Cardiac fibroblast (primary cell): ENCODE measurements at regions not wholly inside any gene's neighbourhood (a gene's known extent, or its start where the extent isn't known, plus 50 kb on each side); places are given as distances from the start of the nearest gene placed in this dataset.

Source experiments
- DNase-seq, 2 donors: peaks; one replicate each; pipeline versions ENCODE4 v3.0.0 to v3.0.0-alpha.2; 2010; ENCODE audit warnings: low read depth in 2 of 2
- H3K4me3 ChIP-seq, 2 donors: replicated peaks in 1 of 2; 1 replicate in 1 of 2; 2 replicates in 1 of 2; pipeline ENCODE4 v1.5.1; 2011; ENCODE audit warnings: low read depth in 2 of 2, low read length in 2 of 2, mild to moderate bottlenecking in 2 of 2, moderate library complexity in 1 of 2
- TF ChIP-seq, protein P1 (sequence below): IDR thresholded peaks from one replicate; pipeline ENCODE4 v1.5.1; 2011; ENCODE audit warnings: low read depth, mild to moderate bottlenecking, low read length, inconsistent platforms

DNA sequence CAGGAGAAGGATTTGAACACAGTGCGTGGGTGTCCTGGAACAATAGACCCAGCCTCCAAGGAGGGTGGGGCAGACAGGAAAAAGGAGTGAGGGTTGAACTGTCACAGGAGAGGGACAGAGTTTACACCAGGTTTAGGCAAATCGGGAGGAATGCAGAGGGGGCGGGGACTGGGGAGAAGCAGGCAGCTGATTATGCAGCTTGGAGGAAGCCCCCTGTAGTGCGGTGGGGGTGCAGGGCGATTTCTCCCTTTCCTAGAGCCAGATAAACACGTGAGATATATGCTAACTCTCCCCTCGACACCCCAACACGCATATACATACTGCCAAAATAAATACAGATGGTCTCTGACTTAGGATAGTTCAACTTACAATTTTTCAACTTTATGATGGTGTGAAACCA is 108.6 kb upstream of the PRR20G start:
- no peak overlapping the region for H3K4me3 ChIP-seq
- TF ChIP-seq, protein P1, sequence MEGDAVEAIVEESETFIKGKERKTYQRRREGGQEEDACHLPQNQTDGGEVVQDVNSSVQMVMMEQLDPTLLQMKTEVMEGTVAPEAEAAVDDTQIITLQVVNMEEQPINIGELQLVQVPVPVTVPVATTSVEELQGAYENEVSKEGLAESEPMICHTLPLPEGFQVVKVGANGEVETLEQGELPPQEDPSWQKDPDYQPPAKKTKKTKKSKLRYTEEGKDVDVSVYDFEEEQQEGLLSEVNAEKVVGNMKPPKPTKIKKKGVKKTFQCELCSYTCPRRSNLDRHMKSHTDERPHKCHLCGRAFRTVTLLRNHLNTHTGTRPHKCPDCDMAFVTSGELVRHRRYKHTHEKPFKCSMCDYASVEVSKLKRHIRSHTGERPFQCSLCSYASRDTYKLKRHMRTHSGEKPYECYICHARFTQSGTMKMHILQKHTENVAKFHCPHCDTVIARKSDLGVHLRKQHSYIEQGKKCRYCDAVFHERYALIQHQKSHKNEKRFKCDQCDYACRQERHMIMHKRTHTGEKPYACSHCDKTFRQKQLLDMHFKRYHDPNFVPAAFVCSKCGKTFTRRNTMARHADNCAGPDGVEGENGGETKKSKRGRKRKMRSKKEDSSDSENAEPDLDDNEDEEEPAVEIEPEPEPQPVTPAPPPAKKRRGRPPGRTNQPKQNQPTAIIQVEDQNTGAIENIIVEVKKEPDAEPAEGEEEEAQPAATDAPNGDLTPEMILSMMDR: no peak
- no peak for DNase-seq

DNA sequence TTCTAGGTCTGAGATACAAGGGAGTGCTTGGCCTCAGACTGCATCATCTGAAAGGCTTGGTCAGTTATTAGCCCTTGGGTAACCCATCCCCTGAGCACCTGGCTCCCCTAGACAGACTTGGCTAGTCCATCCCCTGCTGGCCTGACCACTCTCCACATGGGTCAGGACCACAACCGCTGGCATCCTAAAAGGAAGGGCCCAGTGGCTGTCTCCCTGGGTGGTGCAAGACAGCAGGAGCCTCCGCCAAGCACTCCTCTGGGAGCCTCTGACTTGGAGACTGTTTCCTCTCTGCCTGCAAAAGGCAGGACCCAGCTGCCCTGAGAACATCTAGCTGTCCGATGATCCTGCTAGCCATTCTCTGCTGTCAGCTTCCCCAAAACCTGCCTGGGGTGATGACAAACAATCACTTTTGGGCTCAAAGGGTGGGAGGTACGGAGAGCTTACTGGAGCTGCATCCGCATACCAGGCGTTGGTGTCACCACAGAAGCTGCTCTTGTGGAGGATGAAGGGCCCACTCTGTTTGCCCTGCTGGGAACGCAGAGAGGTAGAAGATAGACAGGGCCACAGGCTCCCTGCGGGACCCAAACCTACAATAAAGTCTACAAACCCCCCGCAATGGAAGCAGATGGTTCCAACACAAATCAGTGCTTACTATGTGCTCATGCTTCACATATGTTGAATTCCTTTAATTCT is 108.0 kb upstream of the PRR20G start:
- no peak overlapping the region for H3K4me3 ChIP-seq
- DNase-seq: no peak
- TF ChIP-seq, protein P1: no peak

DNA sequence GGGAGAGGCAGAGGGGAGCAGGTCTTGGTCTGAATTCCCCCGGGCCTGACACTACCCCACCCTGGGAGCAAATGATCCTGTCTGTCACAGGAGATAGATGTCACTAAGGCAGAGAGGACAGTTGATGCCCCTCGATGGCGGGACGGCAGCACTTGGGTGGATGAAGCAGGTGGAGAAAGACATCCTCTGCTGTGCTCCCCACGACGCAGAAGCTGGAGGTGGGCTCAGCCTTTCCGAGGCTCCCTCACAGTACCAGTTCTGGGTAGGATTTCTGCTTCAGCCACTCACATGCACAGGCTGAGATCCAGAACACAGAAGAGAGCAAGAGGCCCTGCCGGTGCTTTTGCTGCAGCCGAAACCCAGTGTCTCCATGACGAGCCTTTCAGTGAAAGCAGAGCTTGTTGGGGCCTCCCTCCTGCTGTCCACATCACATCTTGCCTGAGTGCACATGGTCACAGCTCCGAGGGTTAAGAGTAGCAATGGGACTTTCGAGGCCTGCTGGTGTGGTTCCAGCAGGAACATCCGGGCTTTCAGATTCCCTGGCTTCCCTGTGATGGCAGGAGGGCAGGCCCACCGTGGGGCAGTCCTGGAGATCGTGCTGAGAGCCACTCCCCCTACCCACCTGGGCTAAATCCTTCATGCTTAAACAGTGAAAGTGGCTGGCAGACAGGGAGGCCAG is 107.3 kb upstream of the PRR20G start:
- TF ChIP-seq, protein P1: no peak
- H3K4me3 ChIP-seq: no peak overlapping the region
- DNase-seq: no peak

DNA sequence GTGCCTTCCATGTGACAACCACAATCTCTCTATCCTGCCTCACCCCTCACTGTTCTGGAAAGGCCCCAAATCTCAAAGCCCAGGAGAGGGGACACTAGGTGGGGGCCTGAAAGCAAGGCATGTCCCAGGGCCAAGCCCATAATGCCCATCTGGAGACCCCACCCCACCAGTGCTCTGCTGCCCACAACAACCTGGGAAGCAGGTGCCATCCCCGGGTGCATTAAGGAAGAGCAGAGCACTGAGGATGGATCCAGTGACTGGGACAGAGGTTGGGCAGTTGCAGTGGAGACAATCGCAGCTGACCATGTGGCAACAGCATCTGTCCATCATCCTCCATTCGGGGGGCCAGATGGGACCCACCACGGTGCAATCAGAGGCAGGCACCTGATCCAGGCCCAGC is 106.2 kb upstream of the PRR20G start:
- no peak overlapping the region for H3K4me3 ChIP-seq

DNA sequence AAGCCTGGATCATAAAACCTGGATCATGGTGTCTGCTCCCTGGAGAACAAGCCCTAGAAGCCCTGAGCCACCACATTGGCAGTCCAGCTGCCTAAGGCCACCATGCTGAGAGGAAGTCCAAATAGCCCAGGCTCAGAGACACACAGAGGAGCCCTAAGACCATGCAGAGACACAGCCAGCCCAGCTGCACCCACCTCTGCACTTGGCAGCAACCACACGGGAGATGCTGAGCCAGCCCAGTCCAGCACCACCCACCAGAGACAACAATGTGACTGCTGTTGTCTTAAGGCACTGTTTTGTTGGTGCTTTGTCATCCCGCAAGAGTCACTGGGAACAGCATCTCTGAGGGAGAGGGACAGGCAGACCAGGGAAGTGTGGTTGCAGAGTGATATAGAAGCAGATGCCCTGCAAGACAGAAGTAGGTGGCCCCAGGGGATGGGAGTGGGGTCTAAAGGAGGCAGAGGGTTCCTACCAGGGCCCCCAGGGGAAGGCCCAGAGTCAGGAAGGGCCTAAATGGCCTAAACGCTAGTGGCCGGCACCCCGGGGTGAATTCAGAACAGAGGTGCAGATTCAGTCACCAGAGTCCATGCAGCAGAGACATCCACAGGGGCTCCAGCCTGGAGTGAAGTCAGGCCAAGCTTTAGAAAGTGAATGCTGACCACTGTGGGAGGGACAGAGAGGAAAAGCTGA is 105.4 kb upstream of the PRR20G start:
- DNase-seq: no peak
- TF ChIP-seq, protein P1: no peak
- no peak overlapping the region for H3K4me3 ChIP-seq

More for the DNA sequence above, 106.2 kb upstream of the PRR20G start:
- no peak for DNase-seq
- TF ChIP-seq, protein P1: no peak

DNA sequence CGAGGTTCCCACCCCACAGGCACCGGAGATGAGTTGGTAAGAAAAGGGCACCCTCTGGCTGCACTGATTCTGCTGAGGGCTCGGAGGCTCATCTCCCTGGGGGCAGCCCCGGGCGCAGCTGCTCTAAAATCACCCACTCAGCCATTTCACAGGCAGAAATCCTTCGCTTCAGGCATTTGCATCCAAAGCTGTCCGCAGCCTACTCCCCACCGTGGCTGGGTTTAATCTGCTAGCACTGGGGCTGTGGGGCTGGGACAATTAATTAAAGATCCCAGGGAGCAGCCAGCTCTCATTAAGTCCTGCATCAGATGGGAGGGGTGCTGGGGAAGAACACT is 104.3 kb upstream of the PRR20G start:
- no peak overlapping the region for H3K4me3 ChIP-seq
- TF ChIP-seq, protein P1: no peak
- DNase-seq: no peak
